Kidney tubule cell (primary cell): ENCODE measurements at regions not wholly inside any gene's neighbourhood (a gene's known extent, or its start where the extent isn't known, plus 50 kb on each side); places are given as distances from the start of the nearest gene placed in this dataset.

Source experiments
- DNase-seq: peaks from one replicate; pipeline ENCODE4 v3.0.0-alpha.2; 2018; ENCODE audit warnings: low spot score

DNA sequence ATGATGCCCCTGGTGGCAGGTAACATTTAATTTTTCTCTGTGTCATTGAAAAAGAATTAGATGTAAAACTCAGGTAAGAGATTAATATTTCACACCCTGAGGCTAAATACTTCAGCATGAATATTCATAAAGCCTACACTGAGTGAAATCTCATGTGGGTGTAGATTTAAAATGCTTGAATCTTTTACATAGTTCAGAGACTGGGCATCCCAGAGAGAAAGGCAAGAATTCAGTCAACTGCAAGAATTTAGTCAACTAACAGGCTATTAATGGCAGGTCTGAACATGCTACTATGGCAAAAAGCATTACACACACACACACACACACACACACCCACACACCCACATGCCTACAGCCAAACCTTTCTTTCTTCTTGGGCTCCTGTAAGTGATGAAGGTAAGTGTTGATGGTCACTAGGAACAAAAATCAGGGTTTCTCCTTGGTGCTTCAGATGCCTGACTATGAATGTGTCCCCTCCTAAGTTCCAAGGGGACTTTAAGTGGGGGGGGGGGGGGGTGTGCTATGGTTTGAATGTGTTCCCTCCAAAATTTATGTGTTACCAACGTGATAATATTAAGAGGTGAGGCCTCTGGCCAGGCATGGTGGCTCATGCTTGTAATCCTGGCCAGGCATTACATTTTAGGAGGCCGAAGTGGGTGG is 63.7 kb upstream of the PSMD7 start:
- DNase-seq: no peak

DNA sequence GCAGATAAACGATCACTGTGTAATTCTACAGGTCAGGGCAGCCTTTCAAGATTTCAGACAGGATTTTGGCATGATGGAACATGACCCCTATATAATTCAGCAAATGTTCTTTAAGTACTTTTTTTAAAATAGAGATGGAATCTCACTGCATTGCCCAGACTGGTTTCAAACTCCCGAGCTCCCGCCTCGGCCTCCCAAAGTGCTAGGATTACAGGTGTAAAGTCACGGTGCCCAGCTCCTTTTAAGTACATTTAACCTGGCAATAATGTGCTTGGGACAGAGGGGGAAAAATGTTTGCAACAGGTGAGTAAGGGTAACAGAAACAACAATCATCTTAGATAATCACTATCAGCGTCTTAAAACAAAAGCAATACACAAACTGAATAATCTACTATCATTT is 66.5 kb upstream of the PSMD7 start:
- DNase-seq: no peak

DNA sequence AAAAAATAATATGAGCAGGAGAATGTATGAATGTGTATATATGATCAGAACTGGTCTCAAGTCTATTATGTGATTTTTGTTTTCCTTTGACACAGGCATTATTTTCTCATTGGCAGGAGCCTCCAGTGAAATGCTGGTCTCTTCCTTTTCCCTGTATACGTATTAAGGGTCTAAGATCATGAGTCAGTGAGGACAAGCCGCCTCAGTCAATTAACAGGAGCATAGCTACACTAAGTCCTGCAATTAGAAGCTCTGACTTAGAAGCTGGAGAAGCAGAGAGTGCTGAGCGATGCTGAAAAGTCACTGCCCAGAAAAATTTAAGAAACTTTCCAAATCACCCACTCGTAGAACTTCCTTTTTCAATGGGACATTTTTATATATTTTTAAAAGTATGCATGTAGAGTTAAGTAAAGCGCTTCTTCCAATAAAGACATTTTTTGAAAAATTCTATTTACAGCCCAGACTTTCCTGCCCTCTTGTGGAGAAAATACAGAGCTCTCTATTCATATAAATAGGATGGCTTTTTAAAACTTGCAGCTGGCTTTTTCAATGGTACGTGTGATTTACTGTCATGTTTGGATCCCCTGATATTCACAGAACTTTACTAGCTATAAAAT is 70.2 kb upstream of the PSMD7 start:
- no peak for DNase-seq

DNA sequence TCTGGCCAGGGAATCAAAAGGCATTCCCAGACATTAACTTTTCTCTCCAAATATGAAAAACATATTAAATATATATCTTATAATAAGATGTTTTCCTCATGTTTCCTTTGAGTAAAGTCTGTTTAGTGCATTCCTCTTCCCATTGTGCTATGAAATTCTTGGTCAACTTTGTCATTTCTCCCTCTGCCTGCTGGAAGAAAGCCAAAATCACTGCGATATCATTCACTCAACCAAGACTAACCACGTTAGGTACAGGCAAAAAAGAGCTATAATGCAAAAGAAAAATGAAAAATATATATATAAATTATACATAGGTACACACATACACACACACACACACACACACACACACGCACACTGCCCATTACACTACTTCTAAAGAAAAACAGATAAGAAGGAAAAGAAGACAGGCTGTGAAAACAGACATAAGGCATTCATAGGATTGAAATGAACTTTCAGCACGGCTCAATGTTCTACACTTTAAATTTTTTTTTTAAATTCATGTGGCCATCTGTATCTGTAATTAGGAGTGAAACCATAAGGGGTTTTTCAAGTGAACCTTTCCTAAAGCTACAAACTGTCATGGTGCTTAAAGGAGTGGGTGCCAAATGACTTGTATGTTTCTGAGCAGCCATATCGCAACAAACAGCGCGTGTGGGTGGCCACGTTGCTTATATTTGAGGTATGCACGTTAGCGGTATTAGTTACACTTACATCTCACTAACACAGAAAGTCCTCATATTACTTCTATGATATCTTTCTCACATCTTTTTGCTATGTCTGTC is 71.6 kb upstream of the PSMD7 start:
- peak; percentile 59 for DNase-seq

DNA sequence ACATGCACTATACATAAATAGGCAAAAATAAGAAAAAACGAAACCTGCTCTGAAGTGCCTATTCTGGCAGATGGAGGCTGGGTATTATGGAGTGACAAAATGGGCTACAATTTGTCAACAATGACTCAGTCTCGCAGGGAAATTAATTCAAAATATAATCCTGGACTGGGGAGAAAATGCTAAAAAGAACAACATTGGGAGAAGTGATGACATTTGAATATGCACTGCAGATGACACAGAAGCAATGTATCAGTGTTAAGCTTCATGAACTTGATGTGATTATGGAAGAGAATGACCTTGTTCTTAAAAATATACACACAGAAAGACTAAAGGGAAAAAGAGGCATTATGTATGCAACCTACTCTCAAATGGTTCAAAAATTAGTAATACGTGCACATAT is 74.8 kb upstream of the PSMD7 start:
- DNase-seq: no peak

DNA sequence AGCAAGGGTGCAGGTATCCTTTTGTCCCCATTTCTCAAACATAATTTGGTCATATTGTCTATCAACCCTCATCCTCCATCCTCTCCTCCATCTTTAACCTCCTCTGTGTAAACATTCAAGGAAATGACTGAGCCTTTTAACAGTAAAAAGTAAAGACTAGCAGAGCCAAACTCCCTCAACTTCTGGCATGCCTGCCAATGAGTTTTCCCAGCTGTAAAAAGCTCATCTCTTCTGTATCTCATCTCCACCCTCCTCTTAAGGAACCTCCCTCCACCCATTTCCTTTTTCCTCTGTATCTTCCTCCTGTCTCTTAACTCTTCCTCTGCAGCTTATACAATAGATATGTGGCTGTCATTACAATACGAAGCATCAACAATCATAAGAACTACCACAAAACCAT is 76.9 kb upstream of the PSMD7 start:
- DNase-seq: no peak

DNA sequence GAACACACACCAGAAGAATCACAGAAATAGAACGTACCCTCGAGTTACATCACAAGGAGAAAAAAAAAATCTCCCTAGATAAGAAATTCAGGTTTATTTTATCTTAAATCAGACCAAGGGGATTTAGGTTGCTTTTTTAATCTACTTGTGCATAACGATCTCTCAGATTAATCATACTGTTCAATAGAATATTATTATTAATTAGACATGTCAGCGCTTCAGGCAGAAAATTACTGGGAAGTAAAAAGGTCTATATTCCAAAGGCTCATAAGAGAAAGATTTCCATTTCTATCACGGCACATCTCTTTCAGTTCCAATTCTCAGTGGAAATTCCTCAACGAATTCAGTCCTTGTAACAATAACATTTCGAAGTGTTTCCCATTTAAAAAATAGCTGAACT is 77.7 kb upstream of the PSMD7 start:
- no peak for DNase-seq

DNA sequence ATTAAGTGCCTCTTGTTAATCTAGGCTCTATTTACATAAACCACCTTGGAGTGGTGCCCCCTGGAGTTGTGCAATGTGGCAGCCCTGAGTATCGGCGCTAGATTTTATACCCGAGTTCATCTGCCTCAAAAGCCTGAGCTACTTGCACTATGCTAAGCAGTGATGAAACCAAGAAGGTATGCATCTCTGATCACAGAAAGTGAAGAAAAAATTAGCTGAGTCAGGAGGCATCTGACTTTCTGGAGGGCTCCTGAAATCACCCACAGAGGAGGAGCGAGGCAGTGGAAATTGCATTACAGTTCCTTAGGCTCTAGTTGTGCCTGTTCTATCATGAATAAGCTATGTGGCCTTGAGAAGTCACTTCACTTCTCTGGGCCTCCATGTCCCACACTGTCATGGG is 80.3 kb upstream of the PSMD7 start:
- peak; percentile 22 for DNase-seq

DNA sequence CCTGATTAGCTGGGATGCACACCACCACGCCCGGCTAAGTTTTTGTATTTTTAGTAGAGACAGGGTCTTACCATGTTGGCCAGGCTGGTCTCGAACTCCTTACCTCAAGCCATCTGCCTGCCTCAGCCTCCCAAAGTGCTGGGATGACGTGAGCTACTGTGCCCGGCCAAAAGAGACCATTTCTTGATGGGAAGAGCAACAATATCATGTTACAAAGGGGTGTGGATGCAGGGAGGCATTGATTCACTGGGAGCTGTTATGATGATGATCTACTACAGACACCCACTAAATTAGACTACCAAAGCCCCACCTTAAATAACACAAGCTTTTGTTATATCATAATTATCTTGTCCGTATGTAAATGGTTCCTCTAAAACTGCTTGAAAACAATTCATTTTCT is 81.4 kb upstream of the PSMD7 start:
- no peak for DNase-seq

DNA sequence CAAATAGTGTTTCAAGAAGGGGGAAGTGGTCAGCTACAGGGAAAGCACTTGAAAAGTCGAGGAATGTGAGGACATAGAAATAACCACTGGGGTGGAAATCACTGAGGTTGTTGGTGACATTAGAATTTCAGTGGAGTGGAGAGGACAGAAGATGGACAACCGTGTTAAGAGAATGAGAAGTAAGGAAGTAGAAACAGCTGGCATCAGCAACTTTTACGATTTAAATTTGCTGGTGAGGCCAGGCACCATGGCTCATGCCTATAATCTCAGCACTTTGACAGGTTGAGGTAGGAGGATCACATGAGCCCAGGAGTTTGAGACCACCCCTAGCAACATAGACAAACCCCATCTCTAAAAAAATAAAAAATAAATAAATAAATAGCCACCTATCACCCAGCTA is 83.2 kb upstream of the PSMD7 start:
- no peak for DNase-seq

DNA sequence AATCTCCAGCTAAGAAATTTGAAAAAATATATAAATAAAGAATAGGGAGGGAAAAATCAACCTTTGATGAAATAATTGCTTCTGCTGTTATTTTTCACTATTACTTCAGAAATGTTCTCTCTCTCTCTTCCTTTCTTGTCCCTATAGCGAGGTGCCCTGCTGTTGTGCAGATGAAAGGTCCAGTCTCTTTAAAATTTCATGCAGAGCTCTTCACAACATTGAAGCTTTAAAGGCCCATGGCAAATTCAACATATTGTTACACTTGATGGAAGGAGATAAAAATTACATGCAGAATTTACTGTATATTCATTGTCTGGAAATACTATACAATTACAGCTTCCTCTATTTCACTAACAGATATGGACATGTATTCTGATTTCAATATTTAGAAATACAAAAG is 86.4 kb upstream of the PSMD7 start:
- no peak for DNase-seq

DNA sequence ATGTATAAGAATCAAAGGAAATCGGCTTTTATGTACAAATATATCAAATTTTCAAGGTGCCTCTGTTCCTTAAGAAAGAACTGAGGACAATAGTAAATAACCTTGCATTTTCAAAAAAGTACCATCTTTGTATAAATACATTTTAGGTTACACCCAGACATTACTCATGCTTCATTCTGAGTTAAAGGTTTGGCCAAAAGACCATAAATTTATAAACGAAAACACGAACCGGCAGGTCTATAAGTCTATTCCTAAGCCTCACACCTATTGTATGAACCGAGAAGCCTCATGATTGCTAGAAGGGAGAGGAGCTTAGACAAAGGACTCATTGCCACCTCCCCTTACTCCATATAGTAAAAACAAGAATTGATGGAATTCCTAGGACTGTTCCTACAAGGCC is 94.6 kb upstream of the PSMD7 start:
- no peak for DNase-seq

DNA sequence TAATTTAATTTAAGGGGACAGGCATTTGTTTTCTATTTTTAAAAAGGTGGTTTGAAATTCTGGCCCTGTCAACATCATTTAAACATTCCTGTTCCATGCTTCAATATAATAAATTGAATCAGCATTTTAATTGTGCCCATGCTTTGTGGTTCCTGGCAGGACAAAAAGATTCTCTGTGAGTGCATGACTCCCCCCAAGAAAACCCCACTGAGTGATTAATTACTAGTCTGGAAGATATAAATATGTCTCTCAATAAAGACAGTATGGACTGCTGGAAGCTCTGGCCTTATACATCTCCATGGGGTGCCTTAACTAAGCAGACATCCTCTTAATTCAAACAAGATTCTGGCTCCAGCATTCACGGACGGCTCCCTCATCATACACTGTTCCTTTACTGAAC is 95.0 kb upstream of the PSMD7 start:
- DNase-seq: no peak

DNA sequence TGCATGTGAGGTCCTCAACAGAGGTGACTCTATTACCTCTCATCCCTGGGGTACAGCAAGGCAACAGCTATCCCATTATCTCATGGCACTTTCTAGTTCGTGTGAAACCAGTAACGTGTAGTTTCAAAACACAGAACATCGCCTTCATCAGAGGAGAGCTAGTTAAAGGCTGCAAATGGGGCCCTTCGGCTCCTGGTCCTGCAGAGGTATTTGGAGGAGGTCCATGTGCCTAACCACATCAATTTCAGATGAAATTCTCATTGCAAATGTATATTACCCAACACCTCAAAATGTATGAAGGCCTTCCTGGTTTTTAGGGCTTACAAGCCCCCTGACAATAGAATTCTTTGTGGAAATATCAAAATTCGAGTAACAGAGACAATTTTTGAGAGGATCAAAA is 95.7 kb upstream of the PSMD7 start:
- DNase-seq: no peak

DNA sequence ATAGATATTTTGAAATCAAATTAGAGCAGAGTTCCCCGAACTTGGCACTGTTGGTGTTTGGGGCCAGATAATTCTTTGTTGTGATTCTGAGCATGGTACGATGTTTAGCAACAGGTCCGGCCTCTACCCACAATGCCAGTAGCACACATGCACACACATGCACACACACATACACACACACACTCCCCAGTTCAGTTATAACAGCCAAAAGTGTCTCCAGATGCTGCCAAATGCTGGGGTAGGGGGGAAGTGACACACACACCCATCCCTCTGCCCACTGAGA is 96.8 kb upstream of the PSMD7 start:
- DNase-seq: no peak

DNA sequence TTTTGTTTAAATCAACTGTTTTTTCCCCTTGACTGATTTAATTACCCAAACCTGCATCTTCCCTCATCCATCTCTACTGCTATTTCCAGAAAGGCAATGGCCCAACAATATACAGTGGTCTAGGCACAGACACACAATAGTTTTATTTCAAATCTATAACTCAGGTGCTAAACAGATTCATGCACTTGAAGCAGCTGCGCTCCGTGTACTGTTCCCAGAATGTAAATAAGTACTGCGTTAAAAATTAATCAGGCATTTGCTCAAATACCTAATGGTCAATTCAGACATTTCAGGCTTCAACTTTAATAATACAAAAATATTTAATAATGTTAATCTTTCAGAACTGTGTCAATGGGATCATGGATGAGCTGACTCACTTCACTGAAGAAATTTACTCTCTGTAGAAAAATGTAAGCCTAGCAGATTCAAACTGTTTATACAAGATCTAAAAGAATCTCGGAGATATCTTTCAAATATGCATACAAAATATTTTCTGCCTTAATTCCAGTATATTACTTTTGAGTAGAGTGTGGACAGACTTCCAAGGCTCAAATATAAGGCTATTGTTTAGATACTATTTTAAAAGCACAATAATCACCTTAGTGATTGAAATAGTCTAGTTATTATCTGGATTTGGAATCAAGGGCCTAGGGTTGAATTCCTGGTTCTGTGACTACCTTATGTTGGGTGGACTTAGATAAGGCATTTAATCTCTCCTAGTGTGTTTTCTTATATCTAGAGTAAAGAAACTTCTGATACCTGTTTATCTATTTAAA is 97.4 kb upstream of the PSMD7 start:
- no peak for DNase-seq

DNA sequence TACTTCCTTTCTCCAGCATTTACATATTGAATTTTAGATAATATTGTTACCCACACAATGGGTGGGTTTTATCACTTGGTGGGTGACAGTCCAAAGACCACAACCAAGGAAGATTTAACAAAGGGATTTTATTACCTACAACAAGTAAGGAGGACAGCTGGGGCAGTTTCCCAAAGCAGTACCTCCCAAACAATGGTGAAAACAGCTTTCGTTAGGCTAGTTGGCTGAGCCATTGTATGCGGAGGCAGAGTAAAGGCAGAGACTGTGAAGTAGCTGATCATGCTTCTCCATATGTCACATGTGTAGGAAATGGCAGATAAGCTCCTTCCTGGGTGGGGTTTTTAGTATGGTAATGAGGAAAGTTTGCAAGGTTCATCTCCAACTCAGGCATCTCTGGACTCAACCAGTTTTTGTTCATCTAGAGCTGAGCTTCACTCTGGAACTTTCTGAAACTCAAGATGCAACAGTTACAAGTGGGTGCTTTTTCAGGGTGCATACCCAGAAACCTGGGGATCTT is 104.3 kb upstream of the PSMD7 start:
- DNase-seq: no peak

DNA sequence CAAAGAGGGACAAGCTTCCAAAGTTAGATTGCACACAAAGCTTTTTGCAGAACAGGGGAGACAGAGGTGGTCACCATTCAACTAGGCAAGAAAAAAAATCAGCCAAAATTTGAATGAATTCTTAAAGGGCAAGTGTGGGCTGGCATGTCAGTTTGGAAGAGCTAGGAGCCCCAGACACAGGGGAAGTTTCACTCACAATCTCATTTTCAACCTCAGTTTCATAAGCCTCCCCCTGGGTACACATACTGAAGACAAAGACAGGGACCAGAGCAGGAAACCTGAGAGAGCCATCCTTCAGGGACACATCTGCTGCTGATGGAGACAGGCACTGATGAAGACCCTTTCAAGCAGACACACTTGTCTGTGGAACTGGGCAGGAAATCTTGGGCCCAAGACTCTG is 106.3 kb upstream of the PSMD7 start:
- no peak for DNase-seq

DNA sequence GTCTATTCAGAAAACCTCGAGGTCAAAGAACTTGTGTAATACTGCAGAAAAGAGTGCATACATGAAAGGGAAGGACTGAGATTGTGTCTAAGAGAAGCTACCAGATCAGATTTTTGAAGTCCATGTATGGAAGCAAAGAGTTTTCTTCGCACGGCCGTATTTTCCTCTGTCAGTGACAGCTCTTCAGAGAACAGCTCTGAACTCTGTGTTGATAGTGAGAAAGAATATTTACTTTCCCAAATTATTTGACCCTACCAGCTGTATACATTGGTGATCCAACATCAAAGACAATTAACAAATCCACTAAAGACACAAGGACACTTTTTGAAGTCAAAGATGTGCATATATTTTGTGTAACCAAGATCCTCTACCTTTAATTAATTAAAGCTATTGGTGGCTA is 107.8 kb upstream of the PSMD7 start:
- no peak for DNase-seq

DNA sequence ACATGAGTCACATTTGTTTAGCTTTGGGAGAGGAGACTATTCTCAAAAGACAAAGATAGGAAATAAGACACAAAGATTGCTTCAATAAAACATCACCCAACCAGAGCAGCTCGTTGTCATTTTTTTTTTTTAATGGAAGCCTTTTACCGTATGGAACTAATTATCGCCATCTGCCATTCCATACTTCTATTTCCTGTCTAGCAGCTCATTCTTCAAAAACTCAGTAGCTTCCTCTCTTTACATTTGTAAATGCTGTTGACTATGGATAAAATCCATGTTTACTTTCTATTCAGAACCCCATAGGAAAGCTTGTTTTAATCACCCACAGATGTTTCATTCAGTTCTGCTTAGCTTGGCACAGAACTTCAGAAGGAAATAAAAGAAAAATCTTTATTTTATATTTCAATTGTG is 110.0 kb upstream of the PSMD7 start:
- DNase-seq: no peak

DNA sequence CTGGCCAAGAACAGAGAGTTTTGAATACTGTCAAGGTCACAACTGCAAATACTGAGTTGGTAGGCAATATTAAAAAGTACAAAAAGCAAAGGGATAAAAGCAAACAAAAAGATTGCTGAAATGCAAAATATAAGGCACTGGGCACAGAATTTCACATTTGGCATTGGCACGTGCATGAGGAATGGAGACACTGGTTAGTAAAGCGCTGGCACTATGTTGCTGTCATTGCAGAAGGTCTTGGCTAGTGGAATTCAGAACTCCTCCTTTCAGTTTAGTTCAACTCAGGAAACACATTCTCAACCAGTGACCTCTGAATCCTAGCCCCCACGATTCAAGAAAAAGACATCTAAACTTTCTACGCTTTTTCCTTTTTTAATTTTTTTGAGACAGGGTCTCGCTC is 111.8 kb upstream of the PSMD7 start:
- no peak for DNase-seq

DNA sequence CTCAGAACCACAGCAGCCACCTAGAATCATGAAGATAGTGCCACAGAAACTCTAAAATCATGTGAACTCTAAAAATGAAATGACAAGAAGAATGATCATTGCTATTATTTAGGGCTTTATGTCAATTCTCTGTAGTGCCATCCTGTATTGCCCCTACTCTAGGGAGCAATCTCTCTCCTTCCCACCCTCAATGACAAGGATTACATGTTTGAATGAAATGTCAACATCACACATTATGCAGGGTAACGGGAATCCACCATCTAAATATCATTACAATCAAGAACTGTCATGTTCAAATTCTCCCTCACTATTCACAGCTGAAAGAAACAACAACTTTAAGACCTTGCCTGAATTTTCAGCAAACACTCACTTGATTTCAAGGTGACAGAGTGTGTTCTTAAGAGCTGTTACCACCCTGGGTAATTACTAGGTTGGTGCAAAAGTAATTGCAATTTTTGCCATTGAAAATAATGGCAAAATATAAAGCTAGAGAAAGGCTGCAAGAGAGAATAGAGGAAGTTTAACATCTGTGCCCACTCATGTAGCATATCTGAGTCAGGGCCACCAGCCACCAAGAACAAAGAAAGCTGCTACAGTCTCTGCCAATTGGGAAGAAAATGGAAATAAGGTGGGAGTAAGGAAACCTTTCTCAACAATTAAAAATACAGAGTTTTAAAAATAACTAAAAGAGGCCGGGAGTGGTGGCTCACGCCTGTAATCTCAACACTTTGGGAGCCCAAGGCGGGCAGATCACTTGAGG is 112.8 kb upstream of the PSMD7 start:
- DNase-seq: no peak
